ENCODE measurements at regions not wholly inside any gene's neighbourhood (a gene's known extent, or its start where the extent isn't known, plus 50 kb on each side); places are given as distances from the start of the nearest gene placed in this dataset.
A peak's percentile ranks its signal among the peaks of the same experiment; 100 is the strongest.
"Not testable (repeated sequence)": the region's sequence is repeated elsewhere in the genome, so short reads cannot be mapped to it uniquely, and the experiment has no call there.

GRCh38 chr5:164998142-164998541 is 1492.7 kb downstream of the MAT2B start:
- DNase-seq (ENCODE audit: low read depth) = no peak

- DNase-seq (ENCODE audit: low read depth) = no peak
Measured at GRCh38 chr5:164998590-164998989, 1493.2 kb downstream of the MAT2B start.

GRCh38 chr5:165000479-165001190 is 1495.2 kb downstream of the MAT2B start:
- no peak for DNase-seq (ENCODE audit: low read depth)

- no peak for DNase-seq (ENCODE audit: low read depth)
Measured at GRCh38 chr5:165003283-165003682, 1497.9 kb downstream of the MAT2B start.

GRCh38 chr5:165004175-165004574 is 1498.8 kb downstream of the MAT2B start:
- DNase-seq (ENCODE audit: low read depth) = no peak

GRCh38 chr5:165014439-165014838 is 1509.0 kb downstream of the MAT2B start:
- no peak for DNase-seq (ENCODE audit: low read depth)

- no peak for DNase-seq (ENCODE audit: low read depth)
Measured at GRCh38 chr5:165015126-165015525, 1509.7 kb downstream of the MAT2B start.

GRCh38 chr5:165015547-165015946 is 1510.1 kb downstream of the MAT2B start:
- no peak for DNase-seq (ENCODE audit: low read depth)

- no peak for DNase-seq (ENCODE audit: low read depth)
Measured at GRCh38 chr5:165026971-165027370, 1521.6 kb downstream of the MAT2B start.

- no peak for DNase-seq (ENCODE audit: low read depth)
Measured at GRCh38 chr5:165028356-165028755, 1522.9 kb downstream of the MAT2B start.

GRCh38 chr5:165029099-165029870 is 1523.9 kb downstream of the MAT2B start:
- peak; percentile 31 for DNase-seq (ENCODE audit: low read depth)

- no peak for DNase-seq (ENCODE audit: low read depth)
Measured at GRCh38 chr5:165030971-165031370, 1525.6 kb downstream of the MAT2B start.

GRCh38 chr5:165031371-165031770 is 1526.0 kb downstream of the MAT2B start:
- DNase-seq (ENCODE audit: low read depth) = no peak

GRCh38 chr5:165035520-165035919 is 1530.1 kb downstream of the MAT2B start:
- peak; percentile 3 for DNase-seq (ENCODE audit: low read depth)

GRCh38 chr5:165039748-165040147 is 1534.3 kb downstream of the MAT2B start:
- no peak for DNase-seq (ENCODE audit: low read depth)

GRCh38 chr5:165045941-165046340 is 1540.5 kb downstream of the MAT2B start:
- DNase-seq (ENCODE audit: low read depth) = not testable (repeated sequence)

- DNase-seq (ENCODE audit: low read depth) = no peak
Measured at GRCh38 chr5:165055476-165055875, 1550.1 kb downstream of the MAT2B start.

- DNase-seq (ENCODE audit: low read depth) = peak; percentile 12
Measured at GRCh38 chr5:165057145-165057544, 1551.7 kb downstream of the MAT2B start.

GRCh38 chr5:165066751-165067385 is 1561.4 kb downstream of the MAT2B start:
- DNase-seq (ENCODE audit: low read depth) = no peak

- peak; percentile 7 for DNase-seq (ENCODE audit: low read depth)
Measured at GRCh38 chr5:165076686-165077085, 1571.3 kb downstream of the MAT2B start.

- DNase-seq (ENCODE audit: low read depth) = no peak
Measured at GRCh38 chr5:165079389-165079788, 1574.0 kb downstream of the MAT2B start.

- DNase-seq (ENCODE audit: low read depth) = no peak
Measured at GRCh38 chr5:165083394-165083793, 1578.0 kb downstream of the MAT2B start.

GRCh38 chr5:165086465-165086864 is 1581.0 kb downstream of the MAT2B start:
- no peak for DNase-seq (ENCODE audit: low read depth)
